B cell (primary cell): ENCODE measurements at regions not wholly inside any gene's neighbourhood (a gene's known extent, or its start where the extent isn't known, plus 50 kb on each side); places are given as distances from the start of the nearest gene placed in this dataset.
"Not testable (repeated sequence)": the region's sequence is repeated elsewhere in the genome, so short reads cannot be mapped to it uniquely, and the experiment has no call there.

Experiments
- CTCF ChIP-seq: fragments of 200-600 bp; IDR thresholded peaks from one replicate; pipeline ENCODE4 v1.8.0; 2022; ENCODE audit warnings: antibody characterized with exemption, mild to moderate bottlenecking
- EZH2 ChIP-seq: IDR thresholded peaks from 2 replicates; pipeline ENCODE4 v1.6.1; 2012; ENCODE audit warnings: borderline replicate concordance, low read depth, mild to moderate bottlenecking, moderate library complexity, low read length; ENCODE audit not compliant: insufficient read depth, poor library complexity, severe bottlenecking

GRCh38 chrX:541006-541405, 89.6 kb upstream of the SHOX start:
- not testable (repeated sequence) for TF ChIP-seq CTCF, EZH2
